Amniotic epithelial cell (primary cell): ENCODE measurements at regions not wholly inside any gene's neighbourhood (a gene's known extent, or its start where the extent isn't known, plus 50 kb on each side); places are given as distances from the start of the nearest gene placed in this dataset.

ENCODE experiments used
- DNase-seq: peaks from one replicate; pipeline ENCODE4 v3.0.0-alpha.2; 2010; ENCODE audit warnings: low read depth

GRCh38 chr2:226526716-226527115 lies 272.9 kb downstream of the IRS1 start:
- DNase-seq, result peak; percentile 14

- peak; percentile 98 for DNase-seq
Measured at GRCh38 chr2:226524381-226524843, 275.2 kb downstream of the IRS1 start.

GRCh38 chr2:226520723-226521122 lies 278.9 kb downstream of the IRS1 start:
- no peak for DNase-seq

- peak; percentile 88 for DNase-seq
Measured at GRCh38 chr2:226515344-226516055, 284.1 kb downstream of the IRS1 start.

GRCh38 chr2:226514895-226515294 lies 284.7 kb downstream of the IRS1 start:
- peak; percentile 44 for DNase-seq

GRCh38 chr2:226511311-226511710 lies 288.3 kb downstream of the IRS1 start:
- no peak for DNase-seq

- no peak for DNase-seq
Measured at GRCh38 chr2:226508683-226509082, 290.9 kb downstream of the IRS1 start.

GRCh38 chr2:226508005-226508404 lies 291.6 kb downstream of the IRS1 start:
- DNase-seq, result no peak

- DNase-seq, result no peak
Measured at GRCh38 chr2:226497146-226497909, 302.3 kb downstream of the IRS1 start.

- DNase-seq, result no peak
Measured at GRCh38 chr2:226496273-226496550, 303.4 kb downstream of the IRS1 start.

- DNase-seq, result no peak
Measured at GRCh38 chr2:226495466-226496272, 304.0 kb downstream of the IRS1 start.

- no peak for DNase-seq
Measured at GRCh38 chr2:226491112-226491511, 308.5 kb downstream of the IRS1 start.

- DNase-seq, result peak; percentile 77
Measured at GRCh38 chr2:226489775-226490541, 309.7 kb downstream of the IRS1 start.

- DNase-seq, result no peak
Measured at GRCh38 chr2:226488034-226488433, 311.6 kb downstream of the IRS1 start.

- no peak for DNase-seq
Measured at GRCh38 chr2:226487573-226487972, 312.0 kb downstream of the IRS1 start.

GRCh38 chr2:226483745-226484619 lies 315.6 kb downstream of the IRS1 start:
- peak; percentile 44 for DNase-seq

- peak; percentile 52 for DNase-seq
Measured at GRCh38 chr2:226483143-226483542, 316.5 kb downstream of the IRS1 start.

GRCh38 chr2:226478109-226478809 lies 321.4 kb downstream of the IRS1 start:
- peak; percentile 98 for DNase-seq

- peak; percentile 12 for DNase-seq
Measured at GRCh38 chr2:226477221-226478108, 322.2 kb downstream of the IRS1 start.
